ENCODE measurements at regions not wholly inside any gene's neighbourhood (a gene's known extent, or its start where the extent isn't known, plus 50 kb on each side); places are given as distances from the start of the nearest gene placed in this dataset.

DNA sequence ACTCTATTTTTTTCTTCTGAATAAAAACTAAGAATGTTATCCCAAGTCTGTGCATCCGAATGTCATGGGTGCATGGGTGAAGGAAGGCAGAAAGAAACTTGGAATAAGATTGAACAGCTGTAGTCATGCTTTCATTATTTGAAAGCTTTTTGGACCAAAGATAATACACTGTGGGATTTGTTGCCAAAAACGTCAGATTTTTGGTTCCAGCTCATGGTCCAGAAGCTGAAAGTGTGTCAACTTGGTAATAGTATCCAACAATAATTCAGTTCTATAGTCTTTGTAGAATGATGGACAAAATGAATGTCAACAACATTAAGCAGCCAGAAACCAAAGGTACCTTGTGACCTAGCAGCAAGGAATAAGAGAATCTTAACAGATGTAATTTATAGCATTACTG, 327.9 kb upstream of the ADAMTS9 start:
- TF ChIP-seq, protein P1, sequence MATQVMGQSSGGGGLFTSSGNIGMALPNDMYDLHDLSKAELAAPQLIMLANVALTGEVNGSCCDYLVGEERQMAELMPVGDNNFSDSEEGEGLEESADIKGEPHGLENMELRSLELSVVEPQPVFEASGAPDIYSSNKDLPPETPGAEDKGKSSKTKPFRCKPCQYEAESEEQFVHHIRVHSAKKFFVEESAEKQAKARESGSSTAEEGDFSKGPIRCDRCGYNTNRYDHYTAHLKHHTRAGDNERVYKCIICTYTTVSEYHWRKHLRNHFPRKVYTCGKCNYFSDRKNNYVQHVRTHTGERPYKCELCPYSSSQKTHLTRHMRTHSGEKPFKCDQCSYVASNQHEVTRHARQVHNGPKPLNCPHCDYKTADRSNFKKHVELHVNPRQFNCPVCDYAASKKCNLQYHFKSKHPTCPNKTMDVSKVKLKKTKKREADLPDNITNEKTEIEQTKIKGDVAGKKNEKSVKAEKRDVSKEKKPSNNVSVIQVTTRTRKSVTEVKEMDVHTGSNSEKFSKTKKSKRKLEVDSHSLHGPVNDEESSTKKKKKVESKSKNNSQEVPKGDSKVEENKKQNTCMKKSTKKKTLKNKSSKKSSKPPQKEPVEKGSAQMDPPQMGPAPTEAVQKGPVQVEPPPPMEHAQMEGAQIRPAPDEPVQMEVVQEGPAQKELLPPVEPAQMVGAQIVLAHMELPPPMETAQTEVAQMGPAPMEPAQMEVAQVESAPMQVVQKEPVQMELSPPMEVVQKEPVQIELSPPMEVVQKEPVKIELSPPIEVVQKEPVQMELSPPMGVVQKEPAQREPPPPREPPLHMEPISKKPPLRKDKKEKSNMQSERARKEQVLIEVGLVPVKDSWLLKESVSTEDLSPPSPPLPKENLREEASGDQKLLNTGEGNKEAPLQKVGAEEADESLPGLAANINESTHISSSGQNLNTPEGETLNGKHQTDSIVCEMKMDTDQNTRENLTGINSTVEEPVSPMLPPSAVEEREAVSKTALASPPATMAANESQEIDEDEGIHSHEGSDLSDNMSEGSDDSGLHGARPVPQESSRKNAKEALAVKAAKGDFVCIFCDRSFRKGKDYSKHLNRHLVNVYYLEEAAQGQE (IDR thresholded peaks at IDR 0.05; ENCODE audit: insufficient replicate concordance, low read depth), result no peak
- no peak for TF ChIP-seq SPI1 (IDR thresholded peaks at IDR 0.05; ENCODE audit: borderline replicate concordance, low read depth)
- no peak for TF ChIP-seq GABPA (IDR thresholded peaks at IDR 0.05; ENCODE audit: low read depth)
- no peak for TF ChIP-seq POLR2AphosphoS5 (IDR thresholded peaks at IDR 0.05; ENCODE audit: low read depth)
- TF ChIP-seq, protein P2, sequence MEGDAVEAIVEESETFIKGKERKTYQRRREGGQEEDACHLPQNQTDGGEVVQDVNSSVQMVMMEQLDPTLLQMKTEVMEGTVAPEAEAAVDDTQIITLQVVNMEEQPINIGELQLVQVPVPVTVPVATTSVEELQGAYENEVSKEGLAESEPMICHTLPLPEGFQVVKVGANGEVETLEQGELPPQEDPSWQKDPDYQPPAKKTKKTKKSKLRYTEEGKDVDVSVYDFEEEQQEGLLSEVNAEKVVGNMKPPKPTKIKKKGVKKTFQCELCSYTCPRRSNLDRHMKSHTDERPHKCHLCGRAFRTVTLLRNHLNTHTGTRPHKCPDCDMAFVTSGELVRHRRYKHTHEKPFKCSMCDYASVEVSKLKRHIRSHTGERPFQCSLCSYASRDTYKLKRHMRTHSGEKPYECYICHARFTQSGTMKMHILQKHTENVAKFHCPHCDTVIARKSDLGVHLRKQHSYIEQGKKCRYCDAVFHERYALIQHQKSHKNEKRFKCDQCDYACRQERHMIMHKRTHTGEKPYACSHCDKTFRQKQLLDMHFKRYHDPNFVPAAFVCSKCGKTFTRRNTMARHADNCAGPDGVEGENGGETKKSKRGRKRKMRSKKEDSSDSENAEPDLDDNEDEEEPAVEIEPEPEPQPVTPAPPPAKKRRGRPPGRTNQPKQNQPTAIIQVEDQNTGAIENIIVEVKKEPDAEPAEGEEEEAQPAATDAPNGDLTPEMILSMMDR (IDR thresholded peaks at IDR 0.05; ENCODE audit: insufficient read depth, low read length), result no peak
- H3K27me3 ChIP-seq (ENCODE audit: insufficient read depth, poor library complexity, severe bottlenecking), result no peaks in the 10 kb centered on the region
- no peak overlapping the region for H3K27ac ChIP-seq (replicated peaks)
- no peak overlapping the region for H3K4me3 ChIP-seq (replicated peaks; ENCODE audit: insufficient read depth, low read length)
- DNase-seq (ENCODE audit: low read depth in 1 of 2, low spot score in 1 of 2), result no peak

GRCh38 chr3:65013053-65013452, 325.3 kb upstream of the ADAMTS9 start:
- TF ChIP-seq POLR2AphosphoS5 (IDR thresholded peaks at IDR 0.05; ENCODE audit: low read depth) (no peak), GABPA (IDR thresholded peaks at IDR 0.05; ENCODE audit: low read depth) (no peak), SPI1 (IDR thresholded peaks at IDR 0.05; ENCODE audit: borderline replicate concordance, low read depth) (no peak)
- TF ChIP-seq, protein P1 (IDR thresholded peaks at IDR 0.05; ENCODE audit: insufficient replicate concordance, low read depth), result no peak
- TF ChIP-seq, protein P2 (IDR thresholded peaks at IDR 0.05; ENCODE audit: insufficient read depth, low read length), result no peak
- Histone ChIP-seq H3K4me3 (replicated peaks; ENCODE audit: insufficient read depth, low read length) (no peak overlapping the region), H3K27ac (replicated peaks) (no peak overlapping the region), H3K27me3 (ENCODE audit: insufficient read depth, poor library complexity, severe bottlenecking) (no peaks in the 10 kb centered on the region)
- DNase-seq (ENCODE audit: low read depth in 1 of 2, low spot score in 1 of 2), result no peak

DNA sequence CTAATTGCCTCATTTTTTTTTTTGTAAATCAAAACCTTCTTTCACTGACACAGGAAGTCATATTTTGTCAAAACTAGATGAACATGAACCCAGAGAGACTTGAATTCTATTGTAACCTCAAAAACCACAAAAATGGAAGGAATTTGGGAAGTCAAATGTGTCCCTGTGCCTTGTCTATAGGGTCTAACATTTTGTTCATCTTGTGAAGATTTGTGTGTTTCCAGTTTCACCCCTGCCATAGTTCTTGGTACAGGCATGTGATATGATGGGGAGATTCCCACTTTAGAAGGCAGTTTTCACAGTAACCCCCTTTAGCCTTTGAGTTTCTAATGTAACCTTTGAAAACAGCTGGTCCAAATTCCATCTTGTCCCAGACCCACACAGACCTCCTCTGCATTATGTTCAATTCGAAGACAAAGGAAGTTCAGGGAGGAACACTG, 318.5 kb upstream of the ADAMTS9 start:
- TF ChIP-seq POLR2AphosphoS5 (IDR thresholded peaks at IDR 0.05; ENCODE audit: low read depth) (no peak), SPI1 (IDR thresholded peaks at IDR 0.05; ENCODE audit: borderline replicate concordance, low read depth) (no peak), GABPA (IDR thresholded peaks at IDR 0.05; ENCODE audit: low read depth) (no peak)
- TF ChIP-seq, protein P2 (IDR thresholded peaks at IDR 0.05; ENCODE audit: insufficient read depth, low read length), result no peak
- TF ChIP-seq, protein P1 (IDR thresholded peaks at IDR 0.05; ENCODE audit: insufficient replicate concordance, low read depth), result no peak
- no peak overlapping the region for H3K27ac ChIP-seq (replicated peaks)
- no peak overlapping the region for H3K4me3 ChIP-seq (replicated peaks; ENCODE audit: insufficient read depth, low read length)
- DNase-seq (ENCODE audit: low read depth in 1 of 2, low spot score in 1 of 2), result no peak
- H3K27me3 ChIP-seq (ENCODE audit: insufficient read depth, poor library complexity, severe bottlenecking), result no peaks in the 10 kb centered on the region

Measured in HL-60 (cell line).